ENCODE measurements at regions not wholly inside any gene's neighbourhood (a gene's known extent, or its start where the extent isn't known, plus 50 kb on each side); places are given as distances from the start of the nearest gene placed in this dataset.

- DNase-seq (ENCODE audit: extremely low read depth in 1 of 11, low read depth in 9 of 11, low spot score in 4 of 11) = no peak
Observed at GRCh38 chr2:150047620-150048222, 439.7 kb downstream of the RND3 start.

- no peak for DNase-seq (ENCODE audit: extremely low read depth in 1 of 11, low read depth in 9 of 11, low spot score in 4 of 11)
Observed at GRCh38 chr2:150046810-150047209, 440.7 kb downstream of the RND3 start.

- no peak for DNase-seq (ENCODE audit: extremely low read depth in 1 of 11, low read depth in 9 of 11, low spot score in 4 of 11)
Observed at GRCh38 chr2:150046211-150046610, 441.3 kb downstream of the RND3 start.

- DNase-seq (ENCODE audit: extremely low read depth in 1 of 11, low read depth in 9 of 11, low spot score in 4 of 11) = no peak
Observed at GRCh38 chr2:150045601-150046000, 441.9 kb downstream of the RND3 start.

- no peak for DNase-seq (ENCODE audit: extremely low read depth in 1 of 11, low read depth in 9 of 11, low spot score in 4 of 11)
Observed at GRCh38 chr2:150043172-150043500, 444.3 kb downstream of the RND3 start.

GRCh38 chr2:150042500-150043171 lies 444.8 kb downstream of the RND3 start:
- no peak for DNase-seq (ENCODE audit: extremely low read depth in 1 of 11, low read depth in 9 of 11, low spot score in 4 of 11)

GRCh38 chr2:150041722-150042425 lies 445.6 kb downstream of the RND3 start:
- no peak for DNase-seq (ENCODE audit: extremely low read depth in 1 of 11, low read depth in 9 of 11, low spot score in 4 of 11)

GRCh38 chr2:150036622-150037021 lies 449.0 kb upstream of the MMADHC start:
- no peak for DNase-seq (ENCODE audit: extremely low read depth in 1 of 11, low read depth in 9 of 11, low spot score in 4 of 11)

GRCh38 chr2:150034665-150035064 lies 447.1 kb upstream of the MMADHC start:
- no peak for DNase-seq (ENCODE audit: extremely low read depth in 1 of 11, low read depth in 9 of 11, low spot score in 4 of 11)

- no peak for DNase-seq (ENCODE audit: extremely low read depth in 1 of 11, low read depth in 9 of 11, low spot score in 4 of 11)
Observed at GRCh38 chr2:150030436-150031190, 443.0 kb upstream of the MMADHC start.

- no peak for DNase-seq (ENCODE audit: extremely low read depth in 1 of 11, low read depth in 9 of 11, low spot score in 4 of 11)
Observed at GRCh38 chr2:150028322-150028721, 440.7 kb upstream of the MMADHC start.

- DNase-seq (ENCODE audit: extremely low read depth in 1 of 11, low read depth in 9 of 11, low spot score in 4 of 11) = no peak
Observed at GRCh38 chr2:150027164-150027563, 439.6 kb upstream of the MMADHC start.

- DNase-seq (ENCODE audit: extremely low read depth in 1 of 11, low read depth in 9 of 11, low spot score in 4 of 11) = no peak
Observed at GRCh38 chr2:150023663-150024062, 436.1 kb upstream of the MMADHC start.

- no peak for DNase-seq (ENCODE audit: extremely low read depth in 1 of 11, low read depth in 9 of 11, low spot score in 4 of 11)
Observed at GRCh38 chr2:150023044-150023443, 435.5 kb upstream of the MMADHC start.

GRCh38 chr2:150020937-150021673 lies 433.5 kb upstream of the MMADHC start:
- DNase-seq (ENCODE audit: extremely low read depth in 1 of 11, low read depth in 9 of 11, low spot score in 4 of 11) = no peak

- DNase-seq (ENCODE audit: extremely low read depth in 1 of 11, low read depth in 9 of 11, low spot score in 4 of 11) = no peak
Observed at GRCh38 chr2:150020221-150020620, 432.6 kb upstream of the MMADHC start.

GRCh38 chr2:150019063-150019462 lies 431.5 kb upstream of the MMADHC start:
- no peak for DNase-seq (ENCODE audit: extremely low read depth in 1 of 11, low read depth in 9 of 11, low spot score in 4 of 11)

GRCh38 chr2:150012986-150013385 lies 425.4 kb upstream of the MMADHC start:
- DNase-seq (ENCODE audit: extremely low read depth in 1 of 11, low read depth in 9 of 11, low spot score in 4 of 11) = no peak

- DNase-seq (ENCODE audit: extremely low read depth in 1 of 11, low read depth in 9 of 11, low spot score in 4 of 11) = no peak
Observed at GRCh38 chr2:150011161-150011730, 423.7 kb upstream of the MMADHC start.

Measured in renal cortex interstitium (tissue), 11 donors.